Chondrocyte (in vitro differentiated cells): ENCODE measurements at regions not wholly inside any gene's neighbourhood (a gene's known extent, or its start where the extent isn't known, plus 50 kb on each side); places are given as distances from the start of the nearest gene placed in this dataset.

Source experiments
- DNase-seq: peaks from one replicate; pipeline ENCODE4 v3.0.0; 2021; ENCODE audit warnings: mixed read lengths, low spot score
- H3K27ac Mint-ChIP-seq: one replicate; pipeline ENCODE4 v1.8.0; 2021; ENCODE audit warnings: mild to moderate bottlenecking, moderate library complexity, mixed read lengths; ENCODE audit not compliant: unreplicated experiment
- H3K27me3 Mint-ChIP-seq: 2 replicates; pipeline ENCODE4 v1.8.0; 2021; ENCODE audit warnings: low read depth, mixed read lengths
- H3K36me3 Mint-ChIP-seq: 2 replicates; pipeline ENCODE4 v1.8.0; 2021; ENCODE audit warnings: low read depth, mixed read lengths
- H3K4me1 Mint-ChIP-seq: 2 replicates; pipeline ENCODE4 v1.8.0; 2021; ENCODE audit warnings: low read depth, mild to moderate bottlenecking, mixed read lengths
- H3K4me3 Mint-ChIP-seq: one replicate; pipeline ENCODE4 v1.8.0; 2021; ENCODE audit warnings: mild to moderate bottlenecking, moderate library complexity, mixed read lengths; ENCODE audit not compliant: unreplicated experiment
- H3K9me3 Mint-ChIP-seq: 2 replicates; pipeline ENCODE4 v1.8.0; 2021; ENCODE audit warnings: low read depth, mixed read lengths
- TF ChIP-seq, protein P1 (sequence below): fragments of 200-600 bp; sonication (generic); IDR thresholded peaks from 2 replicates; pipeline ENCODE4 v1.5.0; 2021; ENCODE audit warnings: antibody characterized with exemption, mild to moderate bottlenecking, moderate library complexity

- no peak overlapping the region for H3K27ac Mint-ChIP-seq
- no peaks in the 10 kb centered on the region for H3K36me3 Mint-ChIP-seq
- no peak overlapping the region for H3K4me3 Mint-ChIP-seq
- DNase-seq: no peak
- peaks cover 20% of the 10 kb centered on the region for H3K27me3 Mint-ChIP-seq
- TF ChIP-seq, protein P1, sequence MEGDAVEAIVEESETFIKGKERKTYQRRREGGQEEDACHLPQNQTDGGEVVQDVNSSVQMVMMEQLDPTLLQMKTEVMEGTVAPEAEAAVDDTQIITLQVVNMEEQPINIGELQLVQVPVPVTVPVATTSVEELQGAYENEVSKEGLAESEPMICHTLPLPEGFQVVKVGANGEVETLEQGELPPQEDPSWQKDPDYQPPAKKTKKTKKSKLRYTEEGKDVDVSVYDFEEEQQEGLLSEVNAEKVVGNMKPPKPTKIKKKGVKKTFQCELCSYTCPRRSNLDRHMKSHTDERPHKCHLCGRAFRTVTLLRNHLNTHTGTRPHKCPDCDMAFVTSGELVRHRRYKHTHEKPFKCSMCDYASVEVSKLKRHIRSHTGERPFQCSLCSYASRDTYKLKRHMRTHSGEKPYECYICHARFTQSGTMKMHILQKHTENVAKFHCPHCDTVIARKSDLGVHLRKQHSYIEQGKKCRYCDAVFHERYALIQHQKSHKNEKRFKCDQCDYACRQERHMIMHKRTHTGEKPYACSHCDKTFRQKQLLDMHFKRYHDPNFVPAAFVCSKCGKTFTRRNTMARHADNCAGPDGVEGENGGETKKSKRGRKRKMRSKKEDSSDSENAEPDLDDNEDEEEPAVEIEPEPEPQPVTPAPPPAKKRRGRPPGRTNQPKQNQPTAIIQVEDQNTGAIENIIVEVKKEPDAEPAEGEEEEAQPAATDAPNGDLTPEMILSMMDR: no peak
- H3K9me3 Mint-ChIP-seq: no peaks in the 10 kb centered on the region
- peaks cover 22% of the 10 kb centered on the region for H3K4me1 Mint-ChIP-seq
Measured at GRCh38 chr20:48326868-48327267, 500.9 kb downstream of the PREX1 start.

- no peak for DNase-seq
- peaks cover 22% of the 10 kb centered on the region for H3K4me1 Mint-ChIP-seq
- TF ChIP-seq, protein P1: no peak
- H3K27ac Mint-ChIP-seq: no peak overlapping the region
- H3K36me3 Mint-ChIP-seq: no peaks in the 10 kb centered on the region
- no peaks in the 10 kb centered on the region for H3K9me3 Mint-ChIP-seq
- no peak overlapping the region for H3K4me3 Mint-ChIP-seq
- peaks cover 17% of the 10 kb centered on the region for H3K27me3 Mint-ChIP-seq
Measured at GRCh38 chr20:48326434-48326691, 501.4 kb downstream of the PREX1 start.

DNA sequence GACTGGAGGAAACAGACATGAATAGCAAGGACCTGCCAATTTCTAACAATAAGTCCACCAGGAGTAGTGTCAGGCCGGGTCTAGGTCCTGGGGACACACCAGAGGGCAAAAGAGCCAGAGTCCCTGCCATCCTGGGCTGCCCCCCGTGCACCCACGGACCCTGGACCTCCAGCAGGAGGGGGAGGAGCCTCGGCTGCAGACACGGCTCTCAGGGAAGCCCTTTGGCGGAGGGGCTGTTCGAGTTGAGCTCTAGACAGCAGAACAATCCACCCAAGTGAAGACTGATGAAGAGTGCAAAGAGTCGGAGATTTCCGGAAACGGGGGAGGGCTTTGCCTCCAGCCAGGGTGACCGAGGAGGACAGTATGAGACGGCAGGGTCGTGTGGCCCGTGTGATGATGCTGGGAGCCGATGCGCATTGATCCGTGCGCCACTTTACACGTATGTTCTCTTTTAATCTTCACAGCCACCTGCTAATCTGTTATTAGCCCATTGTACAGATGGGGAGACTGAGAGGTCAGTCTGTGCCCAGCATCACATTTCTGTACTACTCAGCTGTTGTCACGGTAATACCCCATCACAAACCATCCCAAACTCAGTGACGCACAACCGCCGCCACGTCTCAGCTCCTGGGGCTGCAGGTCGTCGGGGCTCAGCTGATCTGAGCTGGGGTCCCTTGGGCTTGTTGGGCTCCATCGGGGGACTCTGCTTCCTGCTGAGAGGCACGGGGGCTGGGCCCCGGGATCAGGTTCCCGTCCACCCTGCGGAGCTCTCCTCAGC, 502.0 kb downstream of the PREX1 start:
- TF ChIP-seq, protein P1: no peak
- no peak for DNase-seq
- peaks cover 22% of the 10 kb centered on the region for H3K4me1 Mint-ChIP-seq
- peaks cover 17% of the 10 kb centered on the region for H3K27me3 Mint-ChIP-seq
- H3K36me3 Mint-ChIP-seq: no peaks in the 10 kb centered on the region
- H3K4me3 Mint-ChIP-seq: no peak overlapping the region
- no peaks in the 10 kb centered on the region for H3K9me3 Mint-ChIP-seq
- no peak overlapping the region for H3K27ac Mint-ChIP-seq

DNA sequence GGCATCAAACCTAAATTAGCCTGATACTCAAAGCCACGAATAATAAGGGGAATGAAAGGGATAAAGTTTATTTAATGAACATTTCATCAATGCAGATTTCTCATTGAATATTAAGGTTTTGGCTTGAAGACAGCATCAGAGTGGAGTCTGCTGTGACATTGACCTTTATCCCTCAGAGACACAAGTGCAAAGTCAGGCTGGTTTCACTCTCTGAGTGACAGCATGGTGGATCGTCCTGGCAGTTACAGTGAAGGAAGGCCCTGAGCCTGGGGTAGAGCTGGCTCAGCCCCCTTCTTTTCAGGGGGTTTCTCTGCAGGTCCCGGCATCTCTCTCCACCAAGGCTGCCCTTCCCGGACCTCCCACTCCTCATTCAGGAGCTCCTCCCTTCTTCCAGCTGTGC, 503.1 kb downstream of the PREX1 start:
- peaks cover 19% of the 10 kb centered on the region for H3K27me3 Mint-ChIP-seq

GRCh38 chr20:48321271-48321670, 506.5 kb downstream of the PREX1 start:
- H3K4me3 Mint-ChIP-seq: no peak overlapping the region
- DNase-seq: no peak
- no peak overlapping the region for H3K27ac Mint-ChIP-seq
- H3K36me3 Mint-ChIP-seq: no peaks in the 10 kb centered on the region
- peaks cover 28% of the 10 kb centered on the region for H3K27me3 Mint-ChIP-seq
- H3K9me3 Mint-ChIP-seq: no peaks in the 10 kb centered on the region
- TF ChIP-seq, protein P1: no peak
- peaks cover 6% of the 10 kb centered on the region for H3K4me1 Mint-ChIP-seq

More for the DNA sequence above, 503.1 kb downstream of the PREX1 start:
- Mint-ChIP-seq H3K4me1 (peaks cover 18% of the 10 kb centered on the region), H3K27ac (no peak overlapping the region), H3K4me3 (no peak overlapping the region), H3K9me3 (no peaks in the 10 kb centered on the region), H3K36me3 (no peaks in the 10 kb centered on the region)
- DNase-seq: no peak
- TF ChIP-seq, protein P1: no peak
